ENCODE measurements at regions not wholly inside any gene's neighbourhood (a gene's known extent, or its start where the extent isn't known, plus 50 kb on each side); places are given as distances from the start of the nearest gene placed in this dataset.

- DNase-seq: no peak
Measured at GRCh38 chr14:100674897-100675619, 51.6 kb upstream of the DLK1 start.

- no peak for DNase-seq
Measured at GRCh38 chr14:100675699-100676684, 50.7 kb upstream of the DLK1 start.
